ENCODE measurements at regions not wholly inside any gene's neighbourhood (a gene's known extent, or its start where the extent isn't known, plus 50 kb on each side); places are given as distances from the start of the nearest gene placed in this dataset.

GRCh38 chrX:121216641-121217374, 169.4 kb downstream of the GLUD2 start:
- no peak for DNase-seq (ENCODE audit: low spot score)
- Mint-ChIP-seq H3K27me3 (ENCODE audit: low read depth) (peaks cover 1% of the 10 kb centered on the region), H3K4me1 (ENCODE audit: low read depth) (no peaks in the 10 kb centered on the region), H3K36me3 (ENCODE audit: low read depth) (no peaks in the 10 kb centered on the region), H3K4me3 (ENCODE audit: unreplicated experiment) (no peak overlapping the region), H3K27ac (ENCODE audit: unreplicated experiment) (no peak overlapping the region), H3K9me3 (ENCODE audit: low read depth) (peaks cover 4% of the 10 kb centered on the region)
- no peak for TF ChIP-seq CTCF (IDR thresholded peaks at IDR 0.05)

GRCh38 chrX:121221322-121221977, 174.0 kb downstream of the GLUD2 start:
- H3K27me3 Mint-ChIP-seq (ENCODE audit: low read depth), result peaks cover 1% of the 10 kb centered on the region
- peaks cover 14% of the 10 kb centered on the region for H3K9me3 Mint-ChIP-seq (ENCODE audit: low read depth)
- H3K27ac Mint-ChIP-seq (ENCODE audit: unreplicated experiment), result no peak overlapping the region
- H3K36me3 Mint-ChIP-seq (ENCODE audit: low read depth), result no peaks in the 10 kb centered on the region
- DNase-seq (ENCODE audit: low spot score), result no peak
- H3K4me1 Mint-ChIP-seq (ENCODE audit: low read depth), result no peaks in the 10 kb centered on the region
- H3K4me3 Mint-ChIP-seq (ENCODE audit: unreplicated experiment), result no peak overlapping the region
- no peak for TF ChIP-seq CTCF (IDR thresholded peaks at IDR 0.05)

- H3K4me3 Mint-ChIP-seq (ENCODE audit: unreplicated experiment), result no peak overlapping the region
- H3K9me3 Mint-ChIP-seq (ENCODE audit: low read depth), result peaks cover 38% of the 10 kb centered on the region
- no peaks in the 10 kb centered on the region for H3K36me3 Mint-ChIP-seq (ENCODE audit: low read depth)
- DNase-seq (ENCODE audit: low spot score), result no peak
- H3K27ac Mint-ChIP-seq (ENCODE audit: unreplicated experiment), result no peak overlapping the region
- no peaks in the 10 kb centered on the region for H3K27me3 Mint-ChIP-seq (ENCODE audit: low read depth)
- H3K4me1 Mint-ChIP-seq (ENCODE audit: low read depth), result no peaks in the 10 kb centered on the region
- no peak for TF ChIP-seq CTCF (IDR thresholded peaks at IDR 0.05)
Observed at GRCh38 chrX:121227888-121228287, 180.5 kb downstream of the GLUD2 start.

GRCh38 chrX:121231566-121232358, 184.4 kb downstream of the GLUD2 start:
- Mint-ChIP-seq H3K27me3 (ENCODE audit: low read depth) (no peaks in the 10 kb centered on the region), H3K27ac (ENCODE audit: unreplicated experiment) (no peak overlapping the region), H3K36me3 (ENCODE audit: low read depth) (no peaks in the 10 kb centered on the region), H3K9me3 (ENCODE audit: low read depth) (peaks cover 34% of the 10 kb centered on the region), H3K4me1 (ENCODE audit: low read depth) (no peaks in the 10 kb centered on the region), H3K4me3 (ENCODE audit: unreplicated experiment) (no peak overlapping the region)
- DNase-seq (ENCODE audit: low spot score), result no peak
- no peak for TF ChIP-seq CTCF (IDR thresholded peaks at IDR 0.05)

- peaks cover 16% of the 10 kb centered on the region for H3K9me3 Mint-ChIP-seq (ENCODE audit: low read depth)
- no peak for DNase-seq (ENCODE audit: low spot score)
- H3K36me3 Mint-ChIP-seq (ENCODE audit: low read depth), result no peaks in the 10 kb centered on the region
- H3K4me3 Mint-ChIP-seq (ENCODE audit: unreplicated experiment), result no peak overlapping the region
- no peaks in the 10 kb centered on the region for H3K27me3 Mint-ChIP-seq (ENCODE audit: low read depth)
- no peak for TF ChIP-seq CTCF (IDR thresholded peaks at IDR 0.05)
- H3K27ac Mint-ChIP-seq (ENCODE audit: unreplicated experiment), result no peak overlapping the region
- no peaks in the 10 kb centered on the region for H3K4me1 Mint-ChIP-seq (ENCODE audit: low read depth)
Observed at GRCh38 chrX:121236040-121236439, 188.6 kb downstream of the GLUD2 start.
